Stimulated activated CD8-positive, alpha-beta memory T cell treated with anti-CD3 and anti-CD28 coated beads, Interleukin-15, amount 100 ng/mL, for 48 hours (primary cell): ENCODE measurements at regions not wholly inside any gene's neighbourhood (a gene's known extent, or its start where the extent isn't known, plus 50 kb on each side); places are given as distances from the start of the nearest gene placed in this dataset.
"Not testable (repeated sequence)": the region's sequence is repeated elsewhere in the genome, so short reads cannot be mapped to it uniquely, and the experiment has no call there.

Source experiments
- DNase-seq, 2 donors: peaks; one replicate each; pipeline ENCODE4 v3.0.0-alpha.2; 2020; ENCODE audit warnings: low read depth in 2 of 2

GRCh38 chr2:125216321-125216720 lies 1191.2 kb downstream of the CNTNAP5 start:
- DNase-seq, result no peak

DNA sequence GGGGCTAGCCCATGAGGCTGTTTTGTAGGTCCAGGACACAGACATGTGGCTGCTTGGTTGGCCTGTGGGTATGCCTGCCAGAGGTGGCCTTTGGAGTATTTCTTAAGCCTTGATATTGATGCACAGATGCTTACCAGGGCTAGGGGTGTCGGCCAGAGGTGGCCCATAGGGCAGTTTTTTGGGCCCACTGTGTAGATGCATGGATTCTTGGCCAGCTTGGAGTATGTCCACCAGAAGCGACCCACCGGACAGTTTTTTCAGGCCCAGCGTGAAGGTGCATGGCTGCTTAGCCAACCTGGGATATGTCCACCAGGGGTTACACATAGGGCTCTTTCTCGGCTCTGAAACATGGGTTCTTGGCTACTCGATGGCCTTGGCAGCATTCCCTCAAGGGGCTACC lies 1199.1 kb downstream of the CNTNAP5 start:
- no peak for DNase-seq

DNA sequence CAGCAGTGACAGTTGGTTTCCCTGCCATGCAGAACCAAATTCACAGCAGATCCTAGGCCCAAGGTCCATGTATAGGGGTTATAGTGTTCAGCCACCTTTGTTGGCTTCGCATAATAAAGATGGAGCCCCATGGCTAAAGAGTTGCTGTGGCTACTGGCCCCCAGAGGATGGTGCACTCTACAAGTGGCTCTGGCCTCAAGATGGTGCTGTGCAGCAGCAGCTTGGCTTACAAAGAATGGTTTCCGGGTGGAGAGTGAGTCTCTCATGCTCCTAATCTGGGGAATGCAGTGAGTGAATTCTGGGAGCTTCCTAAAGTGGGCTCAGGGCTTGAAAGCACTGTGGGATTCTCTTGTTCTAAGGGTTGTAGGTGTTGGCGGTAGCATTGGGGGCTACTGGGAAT lies 1199.7 kb downstream of the CNTNAP5 start:
- no peak for DNase-seq

- no peak for DNase-seq
Observed at GRCh38 chr2:125227843-125228392, 1202.8 kb downstream of the CNTNAP5 start.

- DNase-seq, result no peak
Observed at GRCh38 chr2:125240870-125241269, 1215.8 kb downstream of the CNTNAP5 start.

DNA sequence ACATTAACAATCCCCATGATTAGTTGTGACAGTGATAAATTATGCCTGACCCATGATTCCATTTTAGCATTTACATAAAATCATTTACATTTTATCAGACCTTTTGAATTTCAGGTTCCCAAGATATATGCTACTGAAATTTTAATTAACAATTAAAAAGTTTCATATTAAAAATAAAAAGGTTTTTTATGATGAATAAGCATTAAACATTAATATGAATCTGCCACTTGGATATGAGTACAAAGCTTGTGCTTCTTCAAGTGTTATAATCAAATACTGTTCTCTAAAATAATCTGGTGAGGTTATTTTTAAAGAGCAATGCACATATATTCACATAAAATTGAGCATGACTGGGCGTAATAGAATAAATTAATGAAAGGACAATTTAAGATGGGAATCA lies 1218.0 kb downstream of the CNTNAP5 start:
- DNase-seq, result no peak

DNA sequence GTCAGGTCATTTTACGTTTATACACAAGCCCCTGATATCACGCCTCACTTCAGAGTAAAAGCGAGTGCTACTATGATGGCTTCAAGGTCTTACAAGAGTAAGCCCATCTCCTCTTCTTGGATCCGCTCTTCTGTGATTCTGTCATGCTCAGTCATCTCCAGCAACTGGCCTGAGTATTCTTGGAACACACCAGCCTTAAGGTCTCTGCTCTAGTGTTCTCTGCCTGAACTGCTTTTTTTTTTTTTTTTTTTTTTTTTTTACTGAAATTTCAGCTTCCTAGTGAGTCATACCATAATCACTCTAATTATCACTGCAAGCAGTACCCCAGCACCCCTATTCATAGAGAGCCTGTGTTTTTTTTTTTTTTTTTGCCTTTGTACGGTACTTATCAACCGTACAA lies 1228.9 kb downstream of the CNTNAP5 start:
- no peak for DNase-seq

DNA sequence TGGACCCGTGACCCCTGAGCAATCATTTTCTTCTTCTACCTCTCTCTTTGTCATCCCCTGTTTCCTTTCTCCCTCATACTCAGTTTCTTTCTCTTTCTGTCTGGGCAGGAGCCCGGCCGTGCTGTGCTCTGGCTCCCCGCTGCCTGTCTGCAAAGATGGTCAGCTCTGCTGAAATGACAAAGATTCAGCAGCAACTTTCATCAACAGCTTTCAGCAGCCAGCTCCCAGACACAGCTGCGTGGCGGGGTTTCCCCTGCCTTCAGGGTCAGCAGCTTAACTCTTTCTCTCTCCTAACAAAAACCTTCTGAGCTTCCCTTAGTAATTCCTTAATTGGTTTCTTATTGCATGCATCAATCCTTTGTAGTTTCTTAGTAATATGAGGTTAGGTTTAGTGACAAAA lies 1234.4 kb downstream of the CNTNAP5 start:
- no peak for DNase-seq

DNA sequence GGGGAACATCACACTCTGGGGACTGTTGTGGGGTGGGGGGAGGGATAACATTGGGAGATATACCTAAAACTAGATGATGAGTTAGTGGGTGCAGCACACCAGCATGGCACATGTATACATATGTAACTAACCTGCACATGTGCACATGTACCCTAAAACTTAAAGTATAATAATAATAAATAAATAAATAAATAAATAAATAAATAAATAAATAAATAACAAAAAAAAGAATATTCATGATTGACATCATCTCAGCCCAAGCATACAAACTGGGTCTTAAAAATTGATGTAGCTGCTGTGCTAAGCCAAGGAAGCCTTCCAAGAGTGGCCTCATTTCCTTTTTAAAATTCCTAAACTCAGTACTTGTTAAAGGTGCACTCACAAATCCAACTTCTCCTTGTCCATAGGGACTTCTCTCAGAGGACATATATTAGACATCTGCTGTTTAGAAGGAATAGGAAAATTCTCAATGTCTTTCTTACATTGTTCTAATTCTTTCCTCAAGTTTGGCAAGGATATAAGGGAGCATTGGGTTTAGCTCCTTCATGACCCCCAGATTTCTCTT lies 1235.4 kb downstream of the CNTNAP5 start:
- DNase-seq, result not testable (repeated sequence)

DNA sequence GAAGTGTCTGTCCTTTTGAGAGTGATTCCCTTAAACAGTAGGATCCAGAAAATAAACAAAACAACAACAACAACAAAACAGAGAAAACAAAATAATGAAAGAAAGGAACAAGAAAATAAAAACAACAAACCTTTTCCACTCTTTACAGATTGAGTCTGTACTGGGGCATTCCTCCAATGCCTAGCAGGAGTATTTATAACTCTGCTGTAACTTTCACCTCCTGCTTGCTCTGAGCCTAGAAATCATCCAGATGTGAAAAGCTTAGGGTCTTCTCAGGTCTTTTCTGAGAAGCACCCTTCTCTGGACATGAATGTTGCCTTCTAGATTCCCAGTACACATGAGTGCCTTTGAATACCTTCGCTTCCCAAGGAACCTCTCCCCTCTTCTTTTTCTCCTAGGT lies 1239.4 kb downstream of the CNTNAP5 start:
- no peak for DNase-seq

DNA sequence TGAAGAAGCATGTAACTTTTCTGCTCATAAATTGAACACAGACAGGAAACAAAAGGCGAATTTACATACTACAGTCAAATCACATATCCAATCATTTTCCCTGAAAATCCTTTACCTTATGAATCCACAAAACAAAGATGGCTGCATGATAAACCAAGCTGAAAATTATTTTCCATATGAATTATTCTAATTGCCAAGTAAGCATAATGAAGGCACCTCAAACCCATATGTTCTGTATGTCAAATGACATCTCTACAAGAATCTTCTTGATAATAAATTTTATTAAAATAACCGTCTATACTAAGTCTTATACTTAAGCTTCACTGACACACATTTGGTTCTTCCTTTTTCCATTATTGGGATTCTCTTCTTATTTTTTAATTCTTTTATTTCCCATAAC lies 1242.6 kb downstream of the CNTNAP5 start:
- no peak for DNase-seq

DNA sequence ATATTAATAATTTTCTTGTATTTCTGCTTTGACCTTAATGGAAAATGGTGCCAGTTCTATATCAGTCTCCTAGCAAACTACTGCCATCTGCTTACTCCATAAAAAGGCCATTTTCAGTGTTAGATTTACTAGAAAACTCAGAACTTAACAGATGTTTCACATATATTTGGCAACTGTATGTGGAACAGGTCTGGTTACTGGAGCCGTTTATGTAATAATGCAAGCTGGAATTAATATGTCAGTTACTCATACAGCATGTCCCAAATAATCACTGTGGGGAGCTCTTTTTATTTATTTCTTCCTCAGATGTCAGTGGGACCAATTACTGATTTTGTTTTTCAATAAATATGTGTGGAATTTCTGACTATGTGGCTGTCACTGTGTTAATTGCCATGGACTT lies 1247.6 kb downstream of the CNTNAP5 start:
- no peak for DNase-seq

GRCh38 chr2:125274718-125275117 lies 1249.6 kb downstream of the CNTNAP5 start:
- DNase-seq, result no peak

GRCh38 chr2:125280265-125280664 lies 1255.2 kb downstream of the CNTNAP5 start:
- DNase-seq, result no peak

DNA sequence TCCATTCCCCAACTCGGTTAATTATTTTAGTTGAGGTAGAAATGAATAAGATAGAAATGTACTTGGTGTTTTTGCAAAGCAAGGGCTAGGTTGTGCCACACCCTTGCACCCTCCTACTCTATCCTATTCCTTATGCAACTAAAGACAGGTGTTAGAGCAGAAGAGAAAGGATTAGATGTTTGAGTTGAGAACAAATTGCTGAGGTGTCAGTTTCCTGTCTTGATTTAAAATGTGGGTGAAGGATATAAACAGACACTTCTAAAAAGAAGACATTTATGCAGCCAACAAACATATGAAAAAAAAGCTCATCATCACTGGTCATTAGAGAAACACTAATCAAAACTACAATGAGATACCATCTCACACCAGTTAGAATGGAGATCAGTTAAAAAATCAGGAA lies 1256.2 kb downstream of the CNTNAP5 start:
- DNase-seq, result no peak

GRCh38 chr2:125296742-125297141 lies 1271.7 kb downstream of the CNTNAP5 start:
- DNase-seq, result no peak

- DNase-seq, result no peak
Observed at GRCh38 chr2:125310657-125311364, 1285.7 kb downstream of the CNTNAP5 start.

DNA sequence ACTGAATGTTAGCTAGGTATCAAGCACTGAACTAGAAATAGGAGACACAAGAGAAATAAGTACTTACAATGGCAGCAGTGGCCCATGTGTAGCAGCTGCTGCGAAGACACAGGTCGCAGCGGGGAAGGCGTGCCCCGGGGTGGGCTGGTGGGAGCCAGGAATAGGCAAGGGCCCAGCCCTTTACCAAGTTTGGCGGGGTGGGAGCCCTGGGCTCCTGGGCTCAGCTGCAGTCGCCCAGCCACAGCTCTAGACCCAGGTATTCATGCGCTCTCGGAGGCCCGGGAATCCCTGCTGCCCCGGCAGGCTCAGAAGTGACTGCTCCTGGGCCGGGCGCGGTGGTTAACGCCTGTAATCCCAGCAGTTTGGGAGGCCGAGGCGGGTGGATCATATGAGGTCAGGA lies 1287.3 kb downstream of the CNTNAP5 start:
- DNase-seq, result no peak

DNA sequence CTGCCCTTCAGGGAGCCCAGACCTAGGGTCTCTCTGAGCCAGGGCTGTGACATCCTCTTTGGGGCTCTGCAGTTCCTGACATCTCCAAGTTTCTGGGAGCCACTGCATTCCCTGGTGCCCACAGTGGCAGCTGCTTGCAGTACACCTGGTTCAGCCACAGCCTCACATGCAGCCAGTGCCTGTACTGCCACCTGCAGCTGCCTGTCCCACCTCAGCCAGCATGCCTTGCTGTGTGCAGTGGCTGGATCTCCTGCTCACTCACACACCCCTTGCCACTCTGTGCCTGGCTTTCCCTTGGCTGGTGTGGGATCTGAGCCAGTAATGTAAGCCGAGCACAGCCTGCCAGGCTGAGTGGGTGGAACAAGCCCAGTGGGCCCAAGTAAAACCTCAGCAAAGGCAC lies 1288.7 kb downstream of the CNTNAP5 start:
- no peak for DNase-seq

- DNase-seq, result no peak
Observed at GRCh38 chr2:125318740-125319139, 1293.7 kb downstream of the CNTNAP5 start.

DNA sequence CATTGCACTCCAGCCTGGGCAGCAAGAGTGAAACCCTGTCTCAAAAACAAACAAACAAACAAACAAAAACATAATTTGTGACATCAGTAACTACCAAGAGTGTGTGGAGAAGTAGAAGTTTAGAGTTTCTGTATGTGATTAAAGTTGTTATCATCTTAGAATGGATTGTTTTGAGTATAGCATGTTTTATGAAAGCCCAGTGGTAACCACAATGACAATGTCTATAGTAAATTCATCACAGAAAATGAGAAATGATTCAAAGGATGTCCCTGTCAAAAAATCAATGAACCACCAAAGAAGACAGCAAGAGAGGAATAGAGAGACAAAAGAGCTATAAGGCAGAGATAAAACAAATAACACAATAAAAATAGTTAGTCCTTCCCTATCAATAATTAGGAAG lies 1299.2 kb downstream of the CNTNAP5 start:
- DNase-seq, result no peak

DNA sequence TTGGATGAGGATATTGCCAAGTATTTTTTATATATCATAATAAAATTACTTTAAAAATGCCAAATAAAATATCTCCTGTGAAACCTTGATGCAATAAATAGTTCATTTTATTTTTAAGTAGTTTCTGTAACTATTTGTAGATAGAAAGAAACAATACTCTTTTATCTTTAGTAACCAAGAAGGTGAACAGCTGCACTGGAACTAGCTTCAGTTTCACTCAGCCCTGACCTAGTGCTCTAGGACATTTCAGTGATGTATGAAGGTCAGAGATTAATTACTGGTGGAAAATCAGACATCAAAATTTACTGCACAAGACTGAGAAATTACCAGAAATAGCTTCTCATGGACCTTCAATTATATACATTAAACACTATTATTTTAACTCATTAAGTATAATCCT lies 1305.0 kb downstream of the CNTNAP5 start:
- no peak for DNase-seq

- no peak for DNase-seq
Observed at GRCh38 chr2:125341353-125341752, 1314.6 kb upstream of the GYPC start.

DNA sequence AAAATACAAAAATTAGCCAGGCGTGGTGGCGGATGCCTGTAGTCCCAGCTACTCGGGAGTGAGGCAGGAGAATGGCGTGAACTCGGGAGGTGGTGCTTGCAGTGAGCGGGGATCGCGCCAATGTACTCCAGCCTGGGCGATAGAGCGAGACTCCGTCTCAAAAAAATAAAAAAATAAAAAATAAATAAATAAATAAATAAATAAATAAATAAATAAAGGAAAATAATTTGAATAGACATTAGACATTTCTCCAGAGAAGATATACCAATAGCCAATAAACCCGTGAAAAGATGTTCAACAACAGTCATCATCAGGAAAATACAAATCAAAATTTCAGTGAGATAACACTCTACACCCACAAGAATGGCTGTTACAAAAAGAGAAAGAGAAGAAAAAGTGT lies 1302.4 kb upstream of the GYPC start:
- DNase-seq, result not testable (repeated sequence)
